SIG-M5 (cell line): ENCODE measurements at regions not wholly inside any gene's neighbourhood (a gene's known extent, or its start where the extent isn't known, plus 50 kb on each side); places are given as distances from the start of the nearest gene placed in this dataset.

Source experiments
- DNase-seq: peaks from one replicate; lab custom pipeline; 2025; lab: John Stamatoyannopoulos, UW

GRCh38 chr6:9484686-9485085 is 930.2 kb downstream of the TFAP2A start:
- no peak for DNase-seq

- no peak for DNase-seq
Observed at GRCh38 chr6:9484091-9484490, 930.8 kb downstream of the TFAP2A start.

- DNase-seq: no peak
Observed at GRCh38 chr6:9482030-9482738, 932.7 kb downstream of the TFAP2A start.

- DNase-seq: no peak
Observed at GRCh38 chr6:9481292-9482029, 933.4 kb downstream of the TFAP2A start.

DNA sequence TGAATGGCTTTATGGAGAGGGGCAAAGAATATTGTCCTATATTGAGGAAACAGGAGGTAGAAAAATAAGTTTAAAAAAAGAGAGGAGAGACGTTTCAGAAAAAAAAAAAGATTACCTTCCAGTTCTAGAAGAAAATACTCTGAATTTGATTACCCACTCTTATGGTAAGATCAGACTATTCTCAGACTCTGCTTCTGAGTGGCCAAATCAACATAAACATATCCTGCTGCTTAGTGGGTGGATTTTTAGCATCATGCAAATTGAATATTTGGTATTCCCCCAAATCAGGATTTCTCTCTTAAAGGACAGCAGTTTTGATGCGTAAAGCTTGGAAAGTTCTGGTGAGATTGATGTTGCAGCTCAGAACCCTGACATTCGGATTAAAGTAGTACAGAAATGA is 946.6 kb downstream of the TFAP2A start:
- DNase-seq: no peak

DNA sequence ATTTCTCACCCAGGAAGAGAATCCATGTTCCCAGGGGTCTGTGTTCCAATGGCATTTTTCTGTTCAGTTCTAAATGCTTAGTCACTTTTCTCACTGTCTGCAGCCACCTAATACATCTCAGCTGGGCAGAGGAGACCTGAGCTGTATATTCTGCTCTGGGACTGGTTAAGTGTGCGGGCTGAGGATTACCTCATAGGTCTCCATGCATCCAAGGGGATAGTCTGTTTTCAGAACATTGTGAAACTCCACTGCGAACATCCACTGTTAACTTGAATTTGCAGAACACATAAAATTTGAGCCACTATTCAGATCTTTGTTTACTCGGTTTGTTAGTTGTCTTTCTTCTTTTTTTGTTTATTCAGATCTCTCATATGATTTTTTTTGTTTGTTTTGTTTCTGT is 947.1 kb downstream of the TFAP2A start:
- DNase-seq: no peak

- DNase-seq: no peak
Observed at GRCh38 chr6:9464583-9464982, 950.3 kb downstream of the TFAP2A start.

- DNase-seq: no peak
Observed at GRCh38 chr6:9463311-9463710, 951.6 kb downstream of the TFAP2A start.

- no peak for DNase-seq
Observed at GRCh38 chr6:9461188-9461587, 953.7 kb downstream of the TFAP2A start.

DNA sequence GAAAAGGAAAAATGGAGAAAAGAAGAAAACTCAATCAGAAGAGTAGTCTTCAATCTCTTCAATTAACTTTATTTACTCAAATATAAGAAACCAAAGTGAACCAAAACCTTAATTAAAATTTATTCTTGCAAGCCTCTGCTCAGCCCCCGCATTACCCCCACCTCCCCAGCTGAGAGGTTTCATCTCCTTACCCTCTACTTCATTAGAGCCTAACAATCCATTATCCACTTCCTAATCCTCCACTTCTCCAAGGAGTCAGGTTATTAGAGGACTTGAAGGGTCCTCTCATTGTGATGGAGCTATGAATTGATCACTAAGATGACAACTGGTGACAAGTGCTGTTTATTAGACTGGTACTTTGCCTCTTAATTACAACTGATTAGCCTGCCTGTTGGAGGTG is 956.5 kb downstream of the TFAP2A start:
- DNase-seq: no peak

DNA sequence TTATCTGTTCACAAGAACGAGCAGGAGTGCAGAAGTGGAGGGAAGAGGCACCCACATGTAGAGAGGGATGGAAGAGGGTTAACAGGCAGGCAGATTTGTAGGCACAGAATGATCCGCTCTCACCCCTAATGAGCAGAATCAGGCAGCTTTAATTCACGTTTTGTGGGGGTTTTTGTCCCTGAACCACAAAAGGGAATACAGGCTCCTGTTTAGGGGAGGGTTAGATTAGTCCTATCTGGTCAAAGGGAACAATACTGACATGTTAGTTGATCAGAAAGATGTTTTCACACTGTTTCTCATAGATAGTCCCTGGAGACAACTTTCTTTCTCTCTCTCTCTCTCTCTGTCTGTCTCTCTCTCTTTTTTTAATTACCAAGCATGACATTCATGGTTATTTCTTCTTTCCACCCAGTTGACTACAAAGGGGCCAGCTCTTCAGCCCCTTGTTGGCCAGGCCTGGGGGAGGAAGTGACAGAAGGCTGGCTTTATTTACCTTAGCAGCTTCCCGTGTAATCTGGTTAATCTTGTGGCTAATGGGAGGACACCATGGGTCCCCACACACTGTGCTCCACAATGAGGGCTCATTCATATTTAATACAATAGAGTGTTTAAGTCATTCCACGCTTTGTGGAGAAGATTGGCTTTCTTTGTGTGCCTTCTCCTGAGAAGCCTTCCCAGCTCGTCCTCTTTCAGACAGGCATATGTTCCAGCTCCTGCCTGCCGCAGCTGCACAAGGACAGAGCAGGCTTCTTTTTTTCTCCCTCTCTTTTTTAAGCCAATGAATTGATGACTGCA is 958.8 kb downstream of the TFAP2A start:
- no peak for DNase-seq

- no peak for DNase-seq
Observed at GRCh38 chr6:9439621-9440330, 975.1 kb downstream of the TFAP2A start.

DNA sequence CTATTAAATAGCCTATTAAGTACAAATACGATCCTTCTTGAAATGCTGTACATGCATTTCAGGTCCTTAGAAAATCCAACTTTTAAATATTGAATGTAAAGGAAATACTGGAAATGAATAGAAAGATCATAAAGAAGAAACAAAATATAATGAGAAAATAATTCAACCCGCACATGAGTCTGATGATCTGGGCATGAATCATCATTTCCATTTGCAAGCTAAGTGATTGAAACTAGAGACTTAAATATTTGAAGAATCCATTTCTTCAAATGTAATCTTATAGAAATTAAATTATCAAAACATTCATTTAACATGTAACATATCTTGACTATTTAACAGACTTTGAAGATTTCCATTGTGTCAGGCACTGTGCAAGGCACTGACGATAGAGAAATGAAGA is 977.0 kb downstream of the TFAP2A start:
- no peak for DNase-seq

DNA sequence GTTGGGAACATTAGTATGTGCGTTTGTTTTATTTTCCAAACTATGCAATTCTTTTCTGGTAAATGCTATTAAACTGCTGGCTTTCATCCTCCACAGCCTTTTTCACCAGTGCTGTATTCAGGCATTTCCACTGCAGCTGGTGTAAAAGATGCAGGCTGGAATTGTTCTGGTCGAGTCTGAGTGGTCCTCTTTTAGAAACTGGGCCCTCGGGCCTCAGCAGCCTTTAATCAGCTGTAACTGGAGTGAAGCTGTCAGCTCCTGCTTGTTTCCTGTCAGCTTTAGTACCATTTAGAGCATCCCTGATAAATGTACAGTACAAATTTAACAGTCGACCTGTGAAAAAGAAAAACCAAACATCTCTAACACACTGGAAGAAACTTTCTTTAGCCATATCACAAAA is 979.6 kb downstream of the TFAP2A start:
- no peak for DNase-seq

DNA sequence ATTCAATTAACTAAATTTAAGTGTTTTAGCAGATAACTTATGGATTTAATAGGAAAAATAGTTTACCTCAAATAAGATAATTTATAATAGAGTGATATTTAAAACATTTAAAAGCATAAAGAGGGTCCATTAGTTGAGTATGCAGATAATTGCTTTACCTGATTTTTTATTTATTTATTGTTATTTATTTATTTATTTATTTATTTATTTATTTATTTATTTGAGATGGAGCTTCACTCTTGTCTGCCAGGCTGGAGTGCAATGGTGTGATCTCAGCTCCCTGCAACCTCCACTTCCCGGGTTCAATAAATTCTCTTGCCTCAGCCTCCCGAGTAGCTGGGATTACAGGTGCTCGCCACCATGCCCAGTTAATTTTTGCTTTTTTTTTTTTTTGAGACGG is 982.9 kb downstream of the TFAP2A start:
- no peak for DNase-seq

DNA sequence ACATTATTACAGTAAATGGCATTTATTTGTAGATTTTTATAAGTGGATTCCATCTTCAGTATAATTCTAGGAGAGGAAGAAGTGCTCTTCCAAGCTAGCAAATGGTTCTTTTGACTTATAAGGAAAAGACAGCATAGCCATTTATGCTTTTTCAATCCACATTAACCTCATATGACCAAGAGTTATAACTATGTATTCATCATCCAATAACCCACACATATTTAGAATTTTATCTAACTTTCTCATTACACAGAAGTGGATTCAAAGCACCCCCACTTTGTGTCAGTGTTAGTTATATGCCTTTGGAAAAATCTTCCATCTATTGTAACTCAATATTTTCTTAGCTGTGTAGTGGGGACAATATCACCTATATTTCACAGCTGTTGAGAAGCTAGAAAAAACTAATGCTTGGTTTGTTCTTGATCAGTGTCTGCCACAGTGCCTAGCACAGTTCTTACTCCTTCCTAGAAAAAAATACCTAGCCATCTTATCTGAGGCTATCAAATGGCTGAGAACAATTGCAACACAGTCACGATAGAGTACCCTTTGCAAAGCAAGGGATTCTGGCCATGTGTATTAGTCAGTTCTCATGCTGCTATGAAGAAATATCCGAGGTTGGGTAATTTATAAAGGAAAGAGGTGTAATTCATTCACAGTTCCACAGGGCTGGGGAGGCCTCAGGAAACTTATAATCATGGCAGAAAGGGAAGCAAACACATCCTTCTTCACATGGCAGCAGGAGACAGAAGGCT is 986.3 kb downstream of the TFAP2A start:
- DNase-seq: no peak

GRCh38 chr6:9422138-9422537 is 986.8 kb upstream of the SLC35B3 start:
- no peak for DNase-seq

DNA sequence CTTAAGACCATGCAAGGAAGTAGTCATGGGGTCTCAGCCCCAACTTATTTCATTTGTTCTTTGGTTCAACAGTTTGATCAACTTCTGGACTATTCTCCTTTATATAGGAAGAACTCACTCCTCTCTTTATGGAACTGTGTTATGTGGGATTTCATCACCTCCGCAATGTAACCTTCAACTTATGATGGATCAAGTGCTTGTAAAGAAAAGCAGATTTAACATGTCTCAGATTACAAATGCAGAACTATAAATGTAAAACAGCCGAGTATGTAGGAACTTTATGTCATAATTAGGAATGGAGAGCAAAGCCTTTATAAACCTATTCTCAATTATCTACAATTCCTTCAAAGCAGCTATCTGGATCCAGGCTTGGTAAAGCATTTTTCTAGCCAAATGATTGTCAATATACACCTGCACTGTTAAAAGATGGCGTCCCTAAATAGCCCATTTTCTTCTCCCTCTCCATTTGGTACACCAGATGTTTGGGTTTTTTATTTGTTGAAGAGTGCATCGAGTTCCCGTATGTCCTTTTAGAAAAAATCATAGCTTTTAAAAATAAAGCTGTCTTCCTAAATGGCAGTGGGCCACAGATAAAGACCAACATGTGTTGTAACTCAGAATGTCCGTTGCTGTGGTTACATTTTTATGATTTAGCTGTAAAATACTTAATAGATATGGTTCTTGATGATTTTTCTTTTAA is 985.1 kb upstream of the SLC35B3 start:
- DNase-seq: no peak

GRCh38 chr6:9417400-9417799 is 982.1 kb upstream of the SLC35B3 start:
- no peak for DNase-seq

- no peak for DNase-seq
Observed at GRCh38 chr6:9412951-9413559, 977.7 kb upstream of the SLC35B3 start.

GRCh38 chr6:9409126-9409525 is 973.8 kb upstream of the SLC35B3 start:
- no peak for DNase-seq
